ENCODE measurements at regions not wholly inside any gene's neighbourhood (a gene's known extent, or its start where the extent isn't known, plus 50 kb on each side); places are given as distances from the start of the nearest gene placed in this dataset.

DNA sequence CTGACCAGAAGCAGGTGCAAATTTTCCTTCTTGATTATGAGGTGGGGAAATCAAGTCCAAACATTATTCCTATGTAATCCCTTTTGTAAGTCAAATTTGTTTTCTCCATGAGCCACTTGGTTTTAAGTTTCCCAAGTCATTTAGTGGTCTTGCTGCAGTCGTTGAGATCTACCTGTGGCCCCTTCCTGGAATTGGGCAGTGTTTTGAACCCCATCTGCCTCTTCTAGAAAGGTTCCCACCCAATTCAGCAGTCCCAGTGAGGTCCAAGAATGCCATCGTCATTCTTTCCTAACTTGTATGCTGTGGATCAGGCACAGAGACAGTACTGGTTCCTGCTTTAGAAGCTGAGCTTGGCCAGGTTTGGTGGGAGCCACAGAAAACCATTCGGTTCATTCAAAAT is 77.8 kb upstream of the GNAZ start:
- POLR2A ChIA-PET: no interaction called here
- DNase-seq (ENCODE audit: low read depth, low spot score): no peak
- CTCF ChIA-PET: no interaction called here
- H3K36me3 ChIP-seq (ENCODE audit: control insufficient read depth, insufficient read depth, low read length): no peaks in the 10 kb centered on the region
- H3K4me3 ChIP-seq (ENCODE audit: low read depth in 2 of 2, low read length in 2 of 2): no peak overlapping the region
- no peaks in the 10 kb centered on the region; the same call in 1 of the 2 replicates for H3K27me3 ChIP-seq (ENCODE audit: control insufficient read depth, insufficient read depth, low read length)
- no TSS peak for BruUV-seq (replicated peaks)
- 0 out of 2 replicates have a peak, but pooled peaks cover under 1% of the 10 kb centered on the region for H3K9me3 ChIP-seq (ENCODE audit: control insufficient read depth, insufficient read depth, low read depth, low read length)
- intact Hi-C loops (cut with micrococcal nuclease; ENCODE audit: unreplicated experiment) (no loop called here), in situ Hi-C loops (cut with HindIII; ENCODE audit: low pct_unique_long_range_greater_than_20kb, low sequenced_read_pairs) (no loop called here)
- TF ChIP-seq, protein P1, sequence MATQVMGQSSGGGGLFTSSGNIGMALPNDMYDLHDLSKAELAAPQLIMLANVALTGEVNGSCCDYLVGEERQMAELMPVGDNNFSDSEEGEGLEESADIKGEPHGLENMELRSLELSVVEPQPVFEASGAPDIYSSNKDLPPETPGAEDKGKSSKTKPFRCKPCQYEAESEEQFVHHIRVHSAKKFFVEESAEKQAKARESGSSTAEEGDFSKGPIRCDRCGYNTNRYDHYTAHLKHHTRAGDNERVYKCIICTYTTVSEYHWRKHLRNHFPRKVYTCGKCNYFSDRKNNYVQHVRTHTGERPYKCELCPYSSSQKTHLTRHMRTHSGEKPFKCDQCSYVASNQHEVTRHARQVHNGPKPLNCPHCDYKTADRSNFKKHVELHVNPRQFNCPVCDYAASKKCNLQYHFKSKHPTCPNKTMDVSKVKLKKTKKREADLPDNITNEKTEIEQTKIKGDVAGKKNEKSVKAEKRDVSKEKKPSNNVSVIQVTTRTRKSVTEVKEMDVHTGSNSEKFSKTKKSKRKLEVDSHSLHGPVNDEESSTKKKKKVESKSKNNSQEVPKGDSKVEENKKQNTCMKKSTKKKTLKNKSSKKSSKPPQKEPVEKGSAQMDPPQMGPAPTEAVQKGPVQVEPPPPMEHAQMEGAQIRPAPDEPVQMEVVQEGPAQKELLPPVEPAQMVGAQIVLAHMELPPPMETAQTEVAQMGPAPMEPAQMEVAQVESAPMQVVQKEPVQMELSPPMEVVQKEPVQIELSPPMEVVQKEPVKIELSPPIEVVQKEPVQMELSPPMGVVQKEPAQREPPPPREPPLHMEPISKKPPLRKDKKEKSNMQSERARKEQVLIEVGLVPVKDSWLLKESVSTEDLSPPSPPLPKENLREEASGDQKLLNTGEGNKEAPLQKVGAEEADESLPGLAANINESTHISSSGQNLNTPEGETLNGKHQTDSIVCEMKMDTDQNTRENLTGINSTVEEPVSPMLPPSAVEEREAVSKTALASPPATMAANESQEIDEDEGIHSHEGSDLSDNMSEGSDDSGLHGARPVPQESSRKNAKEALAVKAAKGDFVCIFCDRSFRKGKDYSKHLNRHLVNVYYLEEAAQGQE (IDR thresholded peaks at IDR 0.05; ENCODE audit: insufficient read depth in 1 of 2, low read depth in 2 of 2, low read length in 1 of 2): no peak
- no peak for TF ChIP-seq SIN3A (IDR thresholded peaks at IDR 0.05; ENCODE audit: borderline replicate concordance, insufficient read depth, low read depth, low read length)
- no peak for TF ChIP-seq POLR2AphosphoS5 (IDR thresholded peaks at IDR 0.05; ENCODE audit: low read depth, low read length)
- TF ChIP-seq CTCF (IDR thresholded peaks at IDR 0.05): no peak
- no peak for TF ChIP-seq TCF7L2 (IDR thresholded peaks at IDR 0.05; ENCODE audit: low read depth, low read length)
- H3K4me1 ChIP-seq (ENCODE audit: control insufficient read depth, insufficient read depth, low read length): no peaks in the 10 kb centered on the region
- H3K27ac ChIP-seq (ENCODE audit: low read length): no peak overlapping the region
- ATAC-seq: no peak

- in situ Hi-C loops (cut with HindIII; ENCODE audit: low pct_unique_long_range_greater_than_20kb, low sequenced_read_pairs): no loop called here
- Histone ChIP-seq H3K4me3 (ENCODE audit: low read depth in 2 of 2, low read length in 2 of 2) (no peak overlapping the region), H3K4me1 (ENCODE audit: control insufficient read depth, insufficient read depth, low read length) (no peaks in the 10 kb centered on the region), H3K9me3 (ENCODE audit: control insufficient read depth, insufficient read depth, low read depth, low read length) (peaks cover 3% of the 10 kb centered on the region; the same call in 1 of the 2 replicates), H3K27ac (ENCODE audit: low read length) (no peak overlapping the region), H3K36me3 (ENCODE audit: control insufficient read depth, insufficient read depth, low read length) (no peaks in the 10 kb centered on the region), H3K27me3 (ENCODE audit: control insufficient read depth, insufficient read depth, low read length) (no peaks in the 10 kb centered on the region; the same call in 1 of the 2 replicates)
- no peak for TF ChIP-seq POLR2AphosphoS5 (IDR thresholded peaks at IDR 0.05; ENCODE audit: low read depth, low read length)
- no peak for TF ChIP-seq TCF7L2 (IDR thresholded peaks at IDR 0.05; ENCODE audit: low read depth, low read length)
- no peak for TF ChIP-seq SIN3A (IDR thresholded peaks at IDR 0.05; ENCODE audit: borderline replicate concordance, insufficient read depth, low read depth, low read length)
- TF ChIP-seq, protein P1 (IDR thresholded peaks at IDR 0.05; ENCODE audit: insufficient read depth in 1 of 2, low read depth in 2 of 2, low read length in 1 of 2): no peak
- TF ChIP-seq CTCF (IDR thresholded peaks at IDR 0.05): no peak
- no peak for DNase-seq (ENCODE audit: low read depth, low spot score)
- ChIA-PET CTCF (no interaction called here), POLR2A (no interaction called here)
- intact Hi-C loops (cut with micrococcal nuclease; ENCODE audit: unreplicated experiment): no loop called here
- ATAC-seq: no peak
- no TSS peak for BruUV-seq (replicated peaks)
Observed at GRCh38 chr22:22993184-22993583, 77.1 kb upstream of the GNAZ start.
